Inferior parietal cortex (tissue), 1 donor: ENCODE measurements at regions not wholly inside any gene's neighbourhood (a gene's known extent, or its start where the extent isn't known, plus 50 kb on each side); places are given as distances from the start of the nearest gene placed in this dataset.

Experiments
- DNase-seq: peaks from one replicate; pipeline ENCODE4 v3.0.0-alpha.2; 2016; ENCODE audit errors: extremely low spot score

- DNase-seq: no peak
Observed at GRCh38 chr6:144578385-144579350, 293.5 kb downstream of the UTRN start.

DNA sequence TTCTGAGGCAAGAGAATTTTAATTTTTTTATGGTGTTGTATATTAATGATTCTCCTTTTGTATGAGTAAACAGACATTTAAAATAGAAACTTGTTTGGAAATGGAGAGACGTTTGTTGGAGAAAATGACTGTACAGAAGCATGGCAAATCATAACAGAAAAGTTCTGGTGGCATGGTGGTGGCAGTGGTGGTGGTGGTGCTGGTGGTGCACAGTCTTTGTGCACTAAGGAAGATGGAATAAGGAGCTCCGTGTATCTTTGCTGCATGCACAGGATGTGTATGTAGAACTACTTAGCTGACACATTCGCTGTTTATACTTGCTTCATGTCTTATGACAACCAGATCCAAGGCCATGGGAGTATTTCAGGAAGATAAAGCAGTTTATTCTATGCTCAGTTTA is 294.9 kb downstream of the UTRN start:
- DNase-seq: no peak

- DNase-seq: no peak
Observed at GRCh38 chr6:144580771-144581170, 295.6 kb downstream of the UTRN start.

DNA sequence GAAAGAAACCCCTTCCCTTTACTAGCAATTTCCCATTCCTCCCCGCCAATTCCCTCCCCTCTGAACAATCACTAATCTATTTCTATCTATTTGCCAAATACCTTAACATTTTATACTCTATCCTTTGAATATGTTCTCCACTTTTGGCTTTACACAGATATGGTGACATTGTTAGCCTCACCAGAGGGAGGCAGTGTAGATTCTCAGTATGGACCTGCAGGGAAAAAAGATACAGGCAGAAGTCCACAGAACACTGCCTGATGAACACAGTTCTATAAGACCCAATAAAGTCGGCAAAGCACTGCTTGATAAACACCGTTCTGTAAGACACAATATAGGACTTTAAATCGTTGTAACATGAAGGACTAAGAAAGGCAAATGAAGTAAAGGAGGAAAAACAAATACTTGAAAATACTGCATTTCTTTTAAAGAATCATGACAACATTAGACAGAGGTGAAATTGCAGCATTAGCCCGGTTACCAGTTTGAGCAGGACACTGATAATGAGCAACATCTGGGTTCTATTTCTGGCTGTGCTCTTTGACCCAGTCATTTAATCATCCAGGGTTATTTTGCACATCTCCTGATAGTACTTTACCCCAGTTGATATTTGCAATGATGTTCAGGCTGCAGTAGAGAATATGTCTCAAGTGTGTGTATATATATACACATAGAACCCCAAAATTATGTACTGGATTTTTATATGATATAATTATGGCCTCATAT is 296.8 kb downstream of the UTRN start:
- DNase-seq: peak; percentile 49

GRCh38 chr6:144582939-144583613 is 297.9 kb downstream of the UTRN start:
- DNase-seq: no peak

GRCh38 chr6:144583614-144583954 is 298.4 kb downstream of the UTRN start:
- DNase-seq: no peak

DNA sequence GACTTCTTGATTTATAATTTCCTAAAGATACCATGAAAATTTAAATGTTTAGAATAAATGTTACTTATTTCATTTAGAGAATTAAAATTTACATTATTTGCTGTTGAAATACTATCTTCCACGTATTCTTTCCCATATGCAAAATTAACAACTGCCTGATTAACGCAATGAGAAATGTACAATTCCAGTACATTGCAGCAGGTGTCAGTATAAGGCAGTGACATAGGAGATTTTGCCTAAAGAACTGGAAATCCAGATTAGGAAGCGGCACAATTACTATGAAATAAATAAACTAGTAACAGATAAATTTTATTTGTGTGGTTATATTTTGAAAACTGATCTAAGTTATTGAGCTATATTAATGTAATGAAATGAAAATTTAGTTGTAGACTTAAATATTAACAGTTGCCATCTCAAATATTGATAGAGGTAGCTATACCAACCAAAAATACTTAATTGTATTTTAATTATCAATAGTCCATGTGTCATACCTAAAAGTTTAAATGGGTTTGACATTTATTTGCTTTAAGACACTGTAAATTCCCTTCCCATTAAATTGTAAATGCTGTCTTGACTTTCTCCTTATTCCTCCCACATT is 300.2 kb downstream of the UTRN start:
- peak; percentile 75 for DNase-seq

- no peak for DNase-seq
Observed at GRCh38 chr6:144586986-144587385, 301.9 kb downstream of the UTRN start.

- no peak for DNase-seq
Observed at GRCh38 chr6:144588697-144589325, 303.7 kb downstream of the UTRN start.

DNA sequence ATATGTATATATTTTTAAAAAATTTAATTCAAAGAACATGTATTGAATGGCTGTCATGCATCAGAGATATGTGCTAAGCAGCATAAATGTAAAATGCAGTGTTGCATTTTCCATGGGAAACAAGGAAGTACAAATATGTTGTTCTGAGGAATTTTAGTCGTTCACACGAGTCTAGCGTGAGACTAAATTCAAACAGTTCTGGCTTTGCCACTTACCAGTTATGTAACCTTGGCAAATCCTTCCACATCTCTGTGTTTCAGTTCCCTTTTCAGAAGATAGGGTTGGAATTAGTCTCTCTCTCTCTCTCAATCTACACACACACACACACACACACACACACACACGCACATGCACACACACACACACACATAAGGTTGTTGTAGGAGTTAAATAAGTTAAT is 305.4 kb downstream of the UTRN start:
- no peak for DNase-seq

GRCh38 chr6:144593392-144593791 is 308.3 kb downstream of the UTRN start:
- no peak for DNase-seq

DNA sequence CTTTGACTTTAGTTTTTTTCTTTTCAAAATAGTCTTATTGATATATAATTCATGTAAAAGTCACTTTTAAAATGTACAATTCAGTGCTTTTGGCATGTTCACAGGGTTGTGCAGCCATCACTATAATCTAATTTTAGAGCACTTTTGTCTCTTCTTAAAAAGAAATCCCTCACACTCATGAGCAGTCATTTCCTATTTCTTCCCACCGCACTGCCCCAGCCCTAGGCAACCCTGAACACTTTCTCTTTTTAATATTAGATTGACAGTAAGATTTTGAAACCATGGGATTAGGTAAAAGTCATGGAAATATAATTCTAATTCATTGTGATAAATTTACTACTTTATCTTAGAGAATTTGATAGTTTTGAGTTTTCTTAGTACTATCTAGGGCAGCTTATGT is 309.4 kb downstream of the UTRN start:
- DNase-seq: no peak

GRCh38 chr6:144595266-144595665 is 310.1 kb downstream of the UTRN start:
- no peak for DNase-seq

GRCh38 chr6:144597511-144597910 is 312.4 kb downstream of the UTRN start:
- DNase-seq: no peak

GRCh38 chr6:144599615-144600014 is 314.5 kb downstream of the UTRN start:
- no peak for DNase-seq

DNA sequence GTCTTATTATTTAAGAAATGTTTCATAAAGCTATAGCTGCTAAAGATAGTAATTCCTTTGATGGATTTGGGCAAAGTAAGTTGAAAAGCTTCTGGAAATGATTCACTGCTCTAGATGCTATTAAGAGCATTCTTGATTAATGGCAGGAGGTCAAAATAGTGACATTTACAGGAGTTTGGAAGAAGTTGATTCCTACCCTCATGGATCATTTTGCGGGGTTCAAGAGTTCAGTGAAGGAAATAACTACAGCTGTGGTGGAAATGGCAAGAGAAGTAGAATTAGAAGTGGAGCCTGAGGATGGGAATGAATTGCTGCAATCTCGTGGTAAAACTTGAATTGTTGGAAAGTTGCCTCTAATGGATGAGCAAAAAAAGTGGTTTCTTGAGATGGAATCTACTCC is 316.1 kb downstream of the UTRN start:
- DNase-seq: no peak

DNA sequence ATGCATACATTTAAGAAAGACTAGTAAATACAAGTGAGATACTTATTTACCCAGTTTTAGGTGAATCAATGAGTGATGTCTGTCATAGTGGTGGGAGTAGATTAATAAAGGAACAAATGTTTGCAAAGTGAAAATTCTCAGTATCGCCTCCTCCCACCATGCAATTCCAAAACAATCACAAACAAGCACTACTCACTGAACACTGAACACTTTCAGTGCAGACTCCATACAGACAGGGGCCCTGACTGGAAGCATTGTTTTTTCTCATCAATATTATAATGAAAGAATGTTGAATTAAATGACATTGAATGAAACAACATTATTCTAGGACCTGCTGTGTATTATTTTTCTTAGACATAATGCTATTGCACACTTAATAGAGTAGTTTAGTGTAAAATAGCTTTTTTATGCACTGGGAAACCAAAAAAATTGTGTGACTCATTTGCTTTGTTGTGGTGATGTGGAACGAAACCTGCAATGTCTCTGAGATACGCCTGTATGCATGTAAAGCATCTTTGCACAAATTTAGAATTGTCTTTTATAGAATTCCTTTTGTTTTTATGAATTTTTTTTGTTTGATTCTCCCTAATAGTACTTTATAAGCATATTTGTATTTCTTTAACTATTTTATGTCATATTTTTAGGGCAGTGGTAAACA is 317.5 kb downstream of the UTRN start:
- DNase-seq: no peak

DNA sequence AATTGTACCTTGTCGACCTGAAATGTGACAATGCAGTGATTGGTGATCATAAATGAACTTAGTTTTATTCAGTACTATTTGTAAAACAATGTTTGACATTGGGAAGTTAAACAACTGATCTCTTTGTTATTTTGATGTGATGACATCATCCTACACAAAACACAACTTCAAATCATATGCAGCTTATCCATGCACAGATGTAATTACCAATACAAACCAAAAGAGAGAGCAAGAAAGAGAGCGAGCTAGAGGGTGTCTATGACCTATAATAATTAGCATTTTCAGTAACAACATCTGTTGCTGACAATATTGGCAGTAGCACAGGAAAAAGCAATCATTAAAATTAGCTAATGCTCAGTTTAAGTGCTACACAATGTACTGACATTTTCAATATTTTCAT is 320.9 kb downstream of the UTRN start:
- no peak for DNase-seq

GRCh38 chr6:144607998-144608735 is 323.0 kb downstream of the UTRN start:
- no peak for DNase-seq

DNA sequence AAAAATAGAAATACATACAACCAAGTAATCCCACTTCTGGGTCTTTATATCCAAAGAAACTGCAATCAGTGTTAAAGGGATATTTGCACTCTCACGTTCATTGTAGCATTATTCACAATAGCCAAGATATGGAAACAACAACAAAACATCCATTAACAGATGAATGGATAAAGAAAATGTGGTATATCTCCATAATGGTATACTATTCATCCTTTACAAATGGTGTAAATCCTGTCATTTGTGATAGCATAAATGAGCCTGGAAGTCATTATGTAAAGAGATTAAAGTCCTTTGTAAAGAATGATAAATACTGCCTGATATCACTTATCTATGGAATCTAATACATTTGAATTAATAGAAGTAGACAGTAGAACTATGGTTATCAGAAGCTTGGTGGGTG is 327.7 kb downstream of the UTRN start:
- DNase-seq: no peak
